HEK293T (cell line): ENCODE measurements at regions not wholly inside any gene's neighbourhood (a gene's known extent, or its start where the extent isn't known, plus 50 kb on each side); places are given as distances from the start of the nearest gene placed in this dataset.

Experiments used
- BHLHE40 ChIP-seq: fragments of 450-650 bp; IDR thresholded peaks from 2 replicates; pipeline ENCODE4 v1.6.1; 2016; ENCODE audit warnings: mild to moderate bottlenecking, moderate library complexity, borderline replicate concordance
- CTBP1 ChIP-seq: fragments of 450-650 bp; IDR thresholded peaks from 2 replicates; pipeline ENCODE4 v1.6.1; 2016; ENCODE audit warnings: borderline replicate concordance
- ELF4 ChIP-seq: fragments of 450-650 bp; IDR thresholded peaks from 2 replicates; pipeline ENCODE4 v1.6.1; 2017; ENCODE audit warnings: antibody characterized with exemption
- FOXA1 ChIP-seq: fragments of 450-650 bp; IDR thresholded peaks from 2 replicates; pipeline ENCODE4 v1.6.1; 2016; ENCODE audit warnings: mild to moderate bottlenecking
- FOXM1 ChIP-seq: fragments of 450-650 bp; IDR thresholded peaks from 2 replicates; pipeline ENCODE4 v1.6.1; 2017; ENCODE audit warnings: mild to moderate bottlenecking, borderline replicate concordance
- SP1 ChIP-seq: fragments of 450-650 bp; IDR thresholded peaks from 2 replicates; pipeline ENCODE4 v1.6.1; 2017
- SUZ12 ChIP-seq: fragments of 450-650 bp; IDR thresholded peaks from 2 replicates; pipeline ENCODE4 v1.6.1; 2016; ENCODE audit warnings: mild to moderate bottlenecking
- ZNF384 ChIP-seq: fragments of 450-650 bp; IDR thresholded peaks from 2 replicates; pipeline ENCODE4 v1.6.1; 2016

- no peak for TF ChIP-seq ZNF384
- no peak for TF ChIP-seq BHLHE40
- TF ChIP-seq FOXA1 = no peak
- no peak for TF ChIP-seq ELF4
- TF ChIP-seq SUZ12 = no peak
- TF ChIP-seq CTBP1 = no peak
- no peak for TF ChIP-seq FOXM1
- TF ChIP-seq SP1 = no peak
These were observed 264.5 kb upstream of the TSHZ3 start for GRCh38 chr19:31613683-31614219.
